Epidermal melanocyte (primary cell): ENCODE measurements at regions not wholly inside any gene's neighbourhood (a gene's known extent, or its start where the extent isn't known, plus 50 kb on each side); places are given as distances from the start of the nearest gene placed in this dataset.

ENCODE experiments used
- DNase-seq: peaks from one replicate; pipeline ENCODE4 v3.0.0; 2011; ENCODE audit warnings: low spot score; ENCODE audit not compliant: insufficient read length

DNA sequence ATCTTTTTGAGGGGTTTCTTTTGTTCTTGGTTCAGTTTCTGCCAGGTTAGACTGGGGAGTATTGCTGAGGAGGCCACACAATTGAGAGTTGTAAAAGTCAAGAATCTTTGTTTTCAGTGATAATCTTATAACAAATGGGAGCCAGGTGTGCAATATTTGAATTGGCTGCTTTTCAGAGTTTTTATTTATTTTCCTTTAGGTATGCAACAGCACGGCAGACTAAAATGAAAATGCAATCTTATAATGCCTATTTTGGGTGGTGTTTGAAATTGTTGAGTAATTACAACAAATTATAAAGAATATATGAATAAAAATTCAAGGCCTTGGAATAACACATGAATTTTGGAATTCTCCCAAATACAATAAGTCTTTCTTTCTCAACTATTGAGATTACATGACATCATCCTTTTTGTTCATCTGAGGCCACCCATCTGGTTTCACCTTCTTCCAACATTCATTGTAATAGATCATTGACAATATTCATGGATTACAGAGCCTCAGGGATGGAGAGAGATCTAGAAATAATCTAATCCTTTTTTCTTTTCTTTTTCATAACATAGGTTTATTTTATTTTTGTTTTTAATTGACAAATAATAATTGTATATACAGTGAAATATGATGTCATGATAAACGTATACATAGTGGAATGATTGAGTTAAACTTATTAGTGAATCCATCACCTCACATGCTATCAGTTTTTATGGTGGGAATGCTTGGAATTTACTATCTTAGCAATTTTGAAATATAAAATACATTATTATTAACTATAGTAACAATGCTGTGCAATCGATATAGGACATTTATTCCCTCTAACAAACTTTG is 1061.0 kb downstream of the NR2F1-AS1 start:
- no peak for DNase-seq

- no peak for DNase-seq
These were observed 1062.6 kb downstream of the NR2F1-AS1 start for GRCh38 chr5:92518318-92518904.

- no peak for DNase-seq
These were observed 1066.1 kb downstream of the NR2F1-AS1 start for GRCh38 chr5:92514896-92515295.

- no peak for DNase-seq
These were observed 1068.0 kb downstream of the NR2F1-AS1 start for GRCh38 chr5:92513067-92513466.

DNA sequence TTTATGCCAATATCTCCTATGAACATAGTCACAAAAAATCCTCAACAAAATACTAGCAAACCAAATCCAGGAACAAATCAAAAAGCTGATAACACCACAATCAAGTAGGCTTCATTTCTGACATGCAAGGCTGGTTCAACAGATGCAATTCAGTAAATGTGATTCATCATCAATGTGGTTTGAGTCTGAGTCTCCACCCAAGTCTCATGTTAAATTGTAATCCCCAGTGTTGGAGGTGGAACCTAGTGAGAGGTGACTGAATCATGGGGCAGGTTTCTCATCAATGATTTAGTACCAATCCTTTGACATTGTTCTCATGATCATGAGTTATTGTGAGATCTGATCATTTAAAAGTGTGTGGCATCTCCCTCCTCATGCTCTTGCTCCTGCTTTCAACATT is 1072.7 kb downstream of the NR2F1-AS1 start:
- DNase-seq, result no peak

- no peak for DNase-seq
These were observed 1075.1 kb downstream of the NR2F1-AS1 start for GRCh38 chr5:92505925-92506324.

- DNase-seq, result no peak
These were observed 1075.9 kb downstream of the NR2F1-AS1 start for GRCh38 chr5:92505145-92505544.

GRCh38 chr5:92504346-92504745 is 1076.7 kb downstream of the NR2F1-AS1 start:
- no peak for DNase-seq

DNA sequence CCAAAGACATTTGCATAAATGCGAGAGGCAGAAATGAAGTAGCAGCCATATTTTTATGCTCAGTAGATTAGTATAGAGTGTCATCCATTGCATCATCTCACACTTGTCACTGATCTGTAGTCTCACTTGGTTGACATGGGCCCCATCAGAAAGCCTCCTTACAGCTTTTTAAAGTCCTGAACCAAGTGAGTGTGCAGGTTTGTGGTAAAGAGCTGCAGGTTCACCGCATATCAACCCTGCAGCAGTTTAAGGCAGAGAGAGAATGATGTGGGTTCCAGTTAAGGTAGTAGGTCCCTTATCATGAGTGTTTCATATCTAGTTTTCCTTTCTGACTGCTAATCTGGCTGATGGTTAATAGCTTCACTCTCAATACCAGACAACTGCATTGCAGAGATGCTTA is 1080.3 kb downstream of the NR2F1-AS1 start:
- DNase-seq, result no peak

GRCh38 chr5:92496545-92496944 is 1084.5 kb downstream of the NR2F1-AS1 start:
- DNase-seq, result no peak

GRCh38 chr5:92494508-92494907 is 1086.5 kb downstream of the NR2F1-AS1 start:
- no peak for DNase-seq

- no peak for DNase-seq
These were observed 1088.1 kb downstream of the NR2F1-AS1 start for GRCh38 chr5:92492908-92493307.

- no peak for DNase-seq
These were observed 1096.5 kb downstream of the NR2F1-AS1 start for GRCh38 chr5:92484484-92484883.

DNA sequence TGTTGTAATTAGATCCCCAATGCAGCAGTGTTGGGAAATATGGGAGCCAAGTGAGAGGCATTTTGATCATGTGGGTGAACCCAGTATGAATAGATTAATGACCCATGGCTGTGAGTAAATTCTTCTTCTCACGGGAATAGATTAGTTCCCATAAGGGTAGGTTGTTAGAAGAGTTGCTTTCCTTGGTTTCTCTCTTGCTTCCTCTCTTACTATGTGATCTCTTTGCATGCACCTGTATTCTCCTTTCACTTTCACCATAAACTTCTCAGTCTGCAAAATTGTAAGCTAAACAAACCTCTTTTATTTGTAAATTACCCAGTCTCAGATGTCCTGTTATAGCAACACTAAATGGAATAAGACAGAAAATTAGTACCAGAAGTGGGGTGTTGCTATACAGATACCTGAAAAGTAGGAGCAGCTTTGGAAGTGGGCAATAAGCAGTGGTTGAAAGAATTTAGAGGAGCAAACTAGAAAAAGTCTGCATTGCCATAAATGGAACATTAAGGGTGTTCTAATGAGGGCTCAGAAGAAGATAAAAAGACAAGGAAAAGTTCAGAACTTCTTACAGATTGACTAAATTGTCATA is 1090.0 kb upstream of the ARRDC3 start:
- DNase-seq, result no peak

GRCh38 chr5:92471861-92472260 is 1088.7 kb upstream of the ARRDC3 start:
- no peak for DNase-seq

GRCh38 chr5:92470770-92471169 is 1087.7 kb upstream of the ARRDC3 start:
- DNase-seq, result no peak

DNA sequence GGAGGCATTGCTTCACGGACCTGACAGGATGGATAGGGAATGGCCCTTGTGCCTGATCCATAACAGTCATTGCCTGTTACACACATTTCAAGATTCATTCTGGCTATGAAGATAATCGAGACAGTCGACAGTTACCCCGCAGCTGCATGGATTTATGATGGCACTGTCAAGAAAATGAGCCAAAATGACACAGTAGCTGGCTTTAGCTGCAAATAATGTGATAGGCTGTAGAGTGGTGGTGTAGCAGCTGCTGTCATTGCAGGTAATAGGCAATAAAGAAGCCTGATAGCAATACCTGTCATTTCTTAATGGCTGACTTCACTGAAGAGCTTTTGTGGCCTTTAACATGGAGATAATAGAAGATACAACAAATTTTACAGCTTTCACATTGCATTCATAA is 1085.2 kb upstream of the ARRDC3 start:
- no peak for DNase-seq

DNA sequence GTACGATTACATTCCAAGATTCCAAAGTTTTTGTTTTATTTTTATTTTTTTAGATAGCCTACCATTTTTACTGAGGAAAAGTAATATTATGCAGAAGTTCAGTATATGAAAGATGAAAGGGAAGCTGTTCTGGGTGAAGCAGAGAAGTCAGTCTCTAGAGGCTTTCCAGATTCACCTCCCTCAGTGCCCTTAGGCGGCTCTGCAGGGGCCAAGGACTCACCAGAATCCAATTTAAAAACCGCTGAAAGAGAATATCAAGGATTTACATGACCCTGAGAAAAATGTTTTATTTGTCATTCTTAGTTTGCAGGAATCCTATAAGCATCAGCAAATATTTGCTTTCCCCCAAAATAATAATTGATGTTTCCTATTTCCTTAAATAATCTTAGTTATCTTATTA is 1084.6 kb upstream of the ARRDC3 start:
- DNase-seq, result no peak

GRCh38 chr5:92460505-92460904 is 1077.4 kb upstream of the ARRDC3 start:
- DNase-seq, result no peak

- DNase-seq, result no peak
These were observed 1076.5 kb upstream of the ARRDC3 start for GRCh38 chr5:92459654-92460053.

DNA sequence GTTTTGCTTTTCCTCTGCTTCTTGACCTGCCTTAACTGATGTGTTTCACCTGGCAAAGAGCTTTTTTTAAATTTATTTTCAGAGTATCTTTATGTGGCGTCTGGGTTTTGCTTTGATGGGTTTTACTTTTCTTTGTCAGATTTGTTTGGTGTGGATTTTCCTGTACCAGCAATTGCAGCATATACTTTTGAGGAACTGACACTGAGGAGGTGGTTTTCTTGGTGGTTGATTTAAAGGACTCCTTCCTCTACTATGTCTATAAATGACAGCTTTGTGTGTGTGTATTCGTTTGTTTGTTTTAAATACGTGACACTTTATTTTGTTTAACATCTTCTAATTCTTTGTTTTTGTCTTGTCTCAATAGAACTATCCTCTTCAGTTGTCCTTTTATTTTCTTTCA is 1071.9 kb upstream of the ARRDC3 start:
- no peak for DNase-seq

DNA sequence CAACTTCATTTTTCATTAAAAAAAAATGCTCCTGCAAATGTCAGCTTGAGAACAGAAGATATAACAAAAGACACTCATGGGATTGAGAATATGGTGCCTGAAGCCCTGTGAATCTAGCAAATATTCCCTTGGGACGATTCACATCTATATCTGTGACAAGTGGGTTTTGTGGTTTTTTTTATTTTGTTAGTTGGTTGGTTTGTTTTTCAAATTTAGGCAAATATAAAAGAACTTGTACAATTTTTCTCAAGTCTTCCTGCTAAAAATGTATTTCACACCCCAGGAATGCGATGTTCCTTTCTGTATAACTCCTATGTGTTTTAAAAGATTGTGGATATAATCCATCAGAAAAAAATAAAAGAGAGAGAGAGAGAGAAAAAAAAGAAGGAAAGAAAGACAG is 1061.8 kb upstream of the ARRDC3 start:
- DNase-seq, result no peak

GRCh38 chr5:92435781-92436180 is 1052.7 kb upstream of the ARRDC3 start:
- no peak for DNase-seq
